SU-DHL-6 (cell line): ENCODE measurements at regions not wholly inside any gene's neighbourhood (a gene's known extent, or its start where the extent isn't known, plus 50 kb on each side); places are given as distances from the start of the nearest gene placed in this dataset.

Source experiments
- H2AFZ ChIP-seq: fragments of 200-600 bp; sonication (generic); 2 replicates; pipeline ENCODE4 v1.6.1; 2014; ENCODE audit warnings: low read depth, mild to moderate bottlenecking, moderate library complexity, mixed read lengths, antibody characterized with exemption, low read length; ENCODE audit not compliant: severe bottlenecking
- H3F3A ChIP-seq: fragments of 200-600 bp; shearing (Covaris generic); 2 replicates; pipeline ENCODE4 v1.6.0; 2016; ENCODE audit warnings: antibody characterized with exemption, mild to moderate bottlenecking; ENCODE audit not compliant: insufficient read depth
- H3K27ac ChIP-seq: fragments of 200-600 bp; sonication (generic); 2 replicates; pipeline ENCODE4 v1.5.1; 2016; ENCODE audit warnings: low read depth, mild to moderate bottlenecking, low read length, moderate library complexity, mixed read lengths
- H3K27me3 ChIP-seq: fragments of 200-600 bp; sonication (generic), shearing (Covaris generic); 2 replicates; pipeline ENCODE4 v1.6.0; 2014; ENCODE audit warnings: mild to moderate bottlenecking, low read length
- H3K36me3 ChIP-seq: fragments of 200-600 bp; sonication (generic); 2 replicates; pipeline ENCODE4 v1.6.1; 2014; ENCODE audit warnings: mild to moderate bottlenecking, low read length, mixed read lengths
- H3K4me2 ChIP-seq: fragments of 300-600, 200-600 bp; shearing (Covaris generic), sonication (generic); 2 replicates; pipeline ENCODE4 v1.6.0; 2014; ENCODE audit warnings: low read length, low read depth, mild to moderate bottlenecking; ENCODE audit not compliant: poor library complexity, severe bottlenecking
- H3K4me3 ChIP-seq: fragments of 200-600 bp; sonication (generic); 2 replicates; pipeline ENCODE4 v1.5.1; 2014; ENCODE audit warnings: antibody characterized with exemption, low read length, mild to moderate bottlenecking, mixed read lengths; ENCODE audit not compliant: insufficient read depth, poor library complexity, severe bottlenecking
- H3K79me2 ChIP-seq: fragments of 200-600 bp; sonication (generic); 2 replicates; pipeline ENCODE4 v1.6.1; 2014; ENCODE audit warnings: mild to moderate bottlenecking, low read length, moderate library complexity; ENCODE audit not compliant: insufficient read depth
- H3K9ac ChIP-seq: fragments of 200-600 bp; sonication (generic); 2 replicates; pipeline ENCODE4 v1.7.0; 2014; ENCODE audit warnings: mild to moderate bottlenecking, low read length
- H3K9me2 ChIP-seq: fragments of 200-600 bp; sonication (generic); replicated peaks from 2 replicates; pipeline ENCODE4 v1.6.1; 2014; ENCODE audit warnings: low read length; ENCODE audit not compliant: insufficient read depth
- H3K9me3 ChIP-seq: fragments of 200-600 bp; sonication (generic); 2 replicates; pipeline ENCODE4 v1.6.1; 2014; ENCODE audit warnings: low read length, mixed read lengths; ENCODE audit not compliant: insufficient read depth
- H4K20me1 ChIP-seq: fragments of 200-600 bp; sonication (generic); 2 replicates; pipeline ENCODE4 v1.6.1; 2014; ENCODE audit warnings: low read depth, mild to moderate bottlenecking, antibody characterized with exemption, low read length, moderate library complexity, mixed read lengths
- EZH2phosphoT487 ChIP-seq: fragments of 200-600 bp; sonication (generic), shearing (Covaris generic); conservative IDR thresholded peaks from 2 replicates; pipeline ENCODE4 v1.6.1; 2018; ENCODE audit warnings: mild to moderate bottlenecking, antibody characterized with exemption, low read length, moderate library complexity, mixed read lengths
- TF ChIP-seq, protein P1 (sequence below): fragments of 200-600 bp; sonication (generic); IDR thresholded peaks from one replicate; pipeline ENCODE4 v1.5.1; 2017; ENCODE audit warnings: antibody characterized with exemption, mild to moderate bottlenecking, low read length, moderate library complexity; ENCODE audit not compliant: insufficient read depth, poor library complexity, severe bottlenecking

- no peaks in the 10 kb centered on the region for H3K27me3 ChIP-seq
- peaks cover 3% of the 10 kb centered on the region; the same call in 1 of the 2 replicates for H3K9me3 ChIP-seq
- no peaks in the 10 kb centered on the region for H3F3A ChIP-seq
- no peaks in the 10 kb centered on the region for H4K20me1 ChIP-seq
- H3K36me3 ChIP-seq = no peaks in the 10 kb centered on the region
- no peak for TF ChIP-seq EZH2phosphoT487
- TF ChIP-seq, protein P1, sequence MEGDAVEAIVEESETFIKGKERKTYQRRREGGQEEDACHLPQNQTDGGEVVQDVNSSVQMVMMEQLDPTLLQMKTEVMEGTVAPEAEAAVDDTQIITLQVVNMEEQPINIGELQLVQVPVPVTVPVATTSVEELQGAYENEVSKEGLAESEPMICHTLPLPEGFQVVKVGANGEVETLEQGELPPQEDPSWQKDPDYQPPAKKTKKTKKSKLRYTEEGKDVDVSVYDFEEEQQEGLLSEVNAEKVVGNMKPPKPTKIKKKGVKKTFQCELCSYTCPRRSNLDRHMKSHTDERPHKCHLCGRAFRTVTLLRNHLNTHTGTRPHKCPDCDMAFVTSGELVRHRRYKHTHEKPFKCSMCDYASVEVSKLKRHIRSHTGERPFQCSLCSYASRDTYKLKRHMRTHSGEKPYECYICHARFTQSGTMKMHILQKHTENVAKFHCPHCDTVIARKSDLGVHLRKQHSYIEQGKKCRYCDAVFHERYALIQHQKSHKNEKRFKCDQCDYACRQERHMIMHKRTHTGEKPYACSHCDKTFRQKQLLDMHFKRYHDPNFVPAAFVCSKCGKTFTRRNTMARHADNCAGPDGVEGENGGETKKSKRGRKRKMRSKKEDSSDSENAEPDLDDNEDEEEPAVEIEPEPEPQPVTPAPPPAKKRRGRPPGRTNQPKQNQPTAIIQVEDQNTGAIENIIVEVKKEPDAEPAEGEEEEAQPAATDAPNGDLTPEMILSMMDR = no peak
- H3K27ac ChIP-seq = no peak overlapping the region
- no peak overlapping the region for H3K4me3 ChIP-seq
- H3K4me2 ChIP-seq = no peak overlapping the region
- H2AFZ ChIP-seq = no peak overlapping the region
- no peaks in the 10 kb centered on the region for H3K9me2 ChIP-seq
- no peaks in the 10 kb centered on the region for H3K79me2 ChIP-seq
- H3K9ac ChIP-seq = no peak overlapping the region
Observed at GRCh38 chr19:28155265-28155664, 1057.7 kb downstream of the UQCRFS1 start.

DNA sequence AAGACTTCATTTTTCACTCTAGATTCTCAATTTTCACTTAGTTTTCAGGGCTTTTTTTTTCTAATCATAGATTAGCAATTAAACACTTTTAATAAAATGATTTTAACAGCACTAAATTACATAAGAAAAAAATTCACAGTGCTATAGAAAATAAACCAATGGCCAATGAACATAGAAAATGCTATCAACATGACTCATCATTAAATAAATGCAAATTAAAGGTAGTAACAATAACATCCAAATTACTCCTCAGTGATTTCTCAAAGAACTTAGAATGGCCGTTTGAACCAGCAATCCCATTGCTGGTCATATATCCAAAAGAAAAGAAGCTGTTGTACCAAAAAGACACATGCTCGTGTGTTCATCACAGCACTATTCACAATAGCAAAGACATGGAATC is 1058.9 kb downstream of the UQCRFS1 start:
- TF ChIP-seq, protein P1 = no peak
- TF ChIP-seq EZH2phosphoT487 = no peak
- Histone ChIP-seq H3K9me3 (peaks cover 3% of the 10 kb centered on the region; the same call in 1 of the 2 replicates), H2AFZ (no peak overlapping the region), H3K4me3 (no peak overlapping the region), H3K9me2 (no peaks in the 10 kb centered on the region), H3K27ac (no peak overlapping the region), H3K36me3 (no peaks in the 10 kb centered on the region), H3K27me3 (no peaks in the 10 kb centered on the region), H3K79me2 (no peaks in the 10 kb centered on the region), H3F3A (no peaks in the 10 kb centered on the region), H3K9ac (no peak overlapping the region), H3K4me2 (no peak overlapping the region), H4K20me1 (no peaks in the 10 kb centered on the region)

- no peaks in the 10 kb centered on the region for H3F3A ChIP-seq
- H3K36me3 ChIP-seq = no peaks in the 10 kb centered on the region
- no peaks in the 10 kb centered on the region for H3K79me2 ChIP-seq
- no peaks in the 10 kb centered on the region for H3K9me2 ChIP-seq
- no peak overlapping the region for H3K27ac ChIP-seq
- H3K27me3 ChIP-seq = no peaks in the 10 kb centered on the region
- no peak overlapping the region for H2AFZ ChIP-seq
- no peak overlapping the region for H3K4me2 ChIP-seq
- H3K9ac ChIP-seq = no peak overlapping the region
- no peaks in the 10 kb centered on the region for H4K20me1 ChIP-seq
- H3K4me3 ChIP-seq = no peak overlapping the region
- TF ChIP-seq EZH2phosphoT487 = no peak
- TF ChIP-seq, protein P1 = no peak
- no peaks in the 10 kb centered on the region for H3K9me3 ChIP-seq
Observed at GRCh38 chr19:28153123-28153522, 1059.8 kb downstream of the UQCRFS1 start.

- Histone ChIP-seq H3K9me3 (no peaks in the 10 kb centered on the region), H3K4me2 (no peak overlapping the region), H3K79me2 (no peaks in the 10 kb centered on the region), H3K9me2 (no peaks in the 10 kb centered on the region), H4K20me1 (no peaks in the 10 kb centered on the region), H3K36me3 (no peaks in the 10 kb centered on the region), H2AFZ (no peak overlapping the region), H3K4me3 (no peak overlapping the region), H3K9ac (no peak overlapping the region), H3K27ac (no peak overlapping the region), H3K27me3 (no peaks in the 10 kb centered on the region), H3F3A (no peaks in the 10 kb centered on the region)
- no peak for TF ChIP-seq EZH2phosphoT487
- TF ChIP-seq, protein P1 = no peak
Observed at GRCh38 chr19:28152195-28152594, 1060.8 kb downstream of the UQCRFS1 start.
